ENCODE measurements at regions not wholly inside any gene's neighbourhood (a gene's known extent, or its start where the extent isn't known, plus 50 kb on each side); places are given as distances from the start of the nearest gene placed in this dataset.

DNA sequence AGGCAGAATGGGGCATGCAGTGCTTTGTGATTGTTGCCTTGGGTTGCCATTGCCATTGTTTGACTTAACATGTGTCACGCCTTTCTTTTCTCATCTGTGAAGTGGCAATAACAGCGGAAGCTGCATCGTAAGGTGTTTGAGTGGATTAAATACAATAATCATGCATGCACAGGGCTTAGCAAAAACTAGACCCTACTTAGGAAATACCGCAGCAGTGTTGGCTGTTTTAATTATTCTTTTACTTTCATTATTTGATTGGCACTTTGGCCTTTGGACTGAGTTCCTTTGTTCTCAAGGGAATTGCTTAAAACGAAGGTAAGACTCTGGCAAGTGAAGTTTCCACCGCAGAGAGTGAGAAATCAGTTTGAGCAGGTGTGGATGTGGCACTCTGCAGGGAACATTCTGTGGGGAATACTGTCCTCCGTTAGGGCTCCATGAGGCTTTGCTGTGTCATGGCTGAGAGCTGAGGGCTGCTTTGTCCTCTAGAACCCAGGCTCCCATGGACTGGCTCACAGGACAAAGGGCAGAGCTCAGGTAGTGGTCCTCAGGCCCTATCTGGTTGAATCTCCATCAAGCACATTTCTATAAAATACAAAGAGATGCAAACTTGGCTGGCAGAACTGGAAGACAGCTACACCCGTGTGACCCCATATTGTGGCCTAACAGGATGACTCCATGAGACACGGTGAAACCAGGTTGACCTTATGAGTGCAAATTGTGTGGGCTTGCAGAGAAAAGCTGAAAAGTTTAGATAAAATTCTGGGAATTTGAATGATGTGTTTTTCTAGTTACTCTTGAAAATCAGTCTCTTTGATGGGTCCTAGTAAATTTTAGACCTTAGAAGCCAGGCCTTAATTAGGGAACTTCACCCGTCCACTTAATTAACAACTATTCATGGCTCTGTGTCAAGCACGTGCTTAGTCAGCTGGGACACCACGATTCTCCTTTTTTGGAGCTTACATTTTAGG, 407.2 kb downstream of the KCNRG start:
- peak; percentile 52 for DNase-seq

DNA sequence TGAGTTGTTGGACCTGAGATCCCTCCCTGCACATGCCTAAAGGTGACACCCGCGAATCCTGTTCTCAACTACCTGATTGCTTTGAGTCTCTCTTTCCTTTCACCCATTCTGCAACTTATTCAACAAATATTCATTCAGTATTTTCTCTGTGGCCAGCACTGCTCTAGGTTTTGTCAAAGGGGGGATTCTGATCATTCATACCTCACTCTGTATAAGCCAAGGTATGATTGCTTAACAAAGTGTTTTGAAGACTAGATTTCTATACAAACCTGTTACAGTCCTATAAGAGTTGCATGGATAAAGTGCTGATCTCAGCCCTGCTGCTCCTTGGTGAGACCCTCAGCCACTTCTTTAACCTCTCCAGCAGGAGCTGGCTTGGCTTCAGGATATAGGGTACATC, 409.7 kb downstream of the KCNRG start:
- no peak for DNase-seq

DNA sequence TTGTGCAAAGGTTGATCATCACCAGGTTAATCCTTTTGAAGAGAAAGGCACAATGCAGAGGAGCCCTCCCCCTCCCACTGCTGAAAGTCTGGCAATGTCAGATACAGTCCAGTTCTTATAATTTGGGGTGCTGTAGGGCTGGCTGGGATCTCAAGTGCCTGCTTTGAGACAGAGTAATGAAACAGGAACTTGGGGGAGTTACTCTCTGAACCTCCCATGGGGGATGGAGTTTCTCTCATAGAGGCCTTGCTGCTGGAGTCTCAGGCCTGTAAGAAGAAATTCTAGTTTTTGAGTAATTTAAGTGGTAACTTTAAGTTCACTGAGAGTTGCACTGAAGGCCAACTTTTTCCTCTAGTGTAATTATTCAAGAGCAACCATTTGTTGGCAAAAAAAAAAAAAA, 410.5 kb downstream of the KCNRG start:
- DNase-seq = no peak

DNA sequence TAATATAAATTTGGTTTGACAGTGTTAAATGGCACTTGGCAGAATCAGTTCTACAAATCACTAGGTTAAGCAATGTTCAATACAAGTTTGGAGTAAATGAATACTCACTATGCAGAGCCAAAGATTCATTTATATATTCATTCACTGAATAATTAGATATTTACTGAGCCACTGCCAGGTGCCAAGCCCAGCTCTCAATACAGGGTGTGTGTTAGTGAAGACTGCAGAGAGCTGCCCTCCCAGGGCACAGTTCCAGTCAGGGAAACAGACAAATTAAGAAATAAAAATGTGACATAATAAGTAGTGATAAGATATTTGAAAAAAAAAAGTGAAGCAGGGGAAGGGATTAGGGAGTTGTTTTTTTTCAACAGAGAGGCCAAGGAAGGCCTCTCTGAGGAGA, 411.7 kb downstream of the KCNRG start:
- DNase-seq = no peak

DNA sequence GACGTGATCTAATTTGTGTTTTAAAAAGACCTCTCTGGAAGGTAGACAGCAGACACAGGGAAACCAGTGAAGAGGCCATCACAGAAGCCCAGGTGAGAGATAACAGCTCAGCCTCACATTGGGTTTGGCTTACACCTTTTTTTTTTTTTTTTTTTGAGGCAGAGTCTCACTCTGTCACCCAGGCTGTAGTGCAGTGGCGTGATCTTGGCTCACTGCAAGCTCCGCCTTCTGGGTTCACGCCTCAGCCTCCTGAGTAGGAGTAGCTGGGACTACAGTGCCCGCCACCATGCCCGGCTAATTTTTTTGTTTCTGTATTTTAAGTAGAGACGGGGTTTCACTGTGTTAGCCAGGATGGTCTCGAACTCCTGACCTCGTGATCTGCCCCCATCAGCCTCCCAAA, 412.3 kb downstream of the KCNRG start:
- peak; percentile 66 for DNase-seq

DNA sequence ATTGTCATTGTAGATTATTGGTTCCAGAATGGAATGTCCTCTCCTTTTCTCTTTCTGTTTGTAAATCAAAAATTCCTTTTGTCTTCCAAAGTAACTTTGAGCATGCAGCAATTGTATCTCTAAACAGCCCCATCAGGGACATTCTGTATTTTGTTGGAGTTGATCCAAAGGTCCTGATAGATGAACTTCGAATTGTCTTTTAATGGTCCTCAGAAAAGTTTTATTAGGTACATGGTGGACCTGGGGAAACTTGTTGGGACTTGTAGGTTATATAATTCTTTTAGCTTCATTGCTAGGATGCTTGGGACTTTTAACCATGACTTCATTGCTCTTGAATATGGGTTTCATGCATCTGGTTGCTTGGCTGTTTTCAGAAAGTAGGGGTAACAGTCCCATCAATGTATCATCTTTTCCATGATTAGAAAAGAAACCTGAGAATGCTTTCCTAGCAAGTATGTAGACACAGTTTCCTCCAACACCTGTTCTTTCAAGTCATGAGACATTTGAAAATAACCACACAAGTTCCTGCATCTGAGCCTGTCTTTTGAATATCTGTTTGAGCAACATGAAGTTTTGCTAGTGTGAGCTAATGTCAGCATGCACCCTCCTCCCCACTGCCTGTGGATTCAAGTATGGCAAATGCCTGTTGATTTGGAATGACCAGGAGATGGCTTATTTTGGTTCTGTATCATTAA, 413.1 kb downstream of the KCNRG start:
- DNase-seq = no peak

DNA sequence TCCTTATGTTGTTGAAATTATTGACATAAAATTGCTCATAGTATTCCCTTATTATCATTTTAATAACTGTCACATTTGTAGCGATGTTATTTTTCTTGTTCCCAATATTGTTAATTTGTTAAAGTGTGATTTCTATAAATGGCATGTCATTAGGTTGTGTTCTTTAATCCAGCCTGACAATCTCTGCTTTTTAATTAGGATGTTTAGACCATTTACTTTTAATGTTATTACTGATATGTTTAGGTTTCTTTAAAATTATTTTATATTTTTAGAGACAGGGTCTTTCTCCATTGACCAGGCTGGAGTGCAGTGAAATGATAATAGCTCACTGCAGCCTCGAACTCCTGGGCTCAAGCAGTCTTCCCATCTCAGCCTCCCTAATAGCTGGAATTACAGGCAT, 408.5 kb downstream of the DLEU7 start:
- DNase-seq = no peak

DNA sequence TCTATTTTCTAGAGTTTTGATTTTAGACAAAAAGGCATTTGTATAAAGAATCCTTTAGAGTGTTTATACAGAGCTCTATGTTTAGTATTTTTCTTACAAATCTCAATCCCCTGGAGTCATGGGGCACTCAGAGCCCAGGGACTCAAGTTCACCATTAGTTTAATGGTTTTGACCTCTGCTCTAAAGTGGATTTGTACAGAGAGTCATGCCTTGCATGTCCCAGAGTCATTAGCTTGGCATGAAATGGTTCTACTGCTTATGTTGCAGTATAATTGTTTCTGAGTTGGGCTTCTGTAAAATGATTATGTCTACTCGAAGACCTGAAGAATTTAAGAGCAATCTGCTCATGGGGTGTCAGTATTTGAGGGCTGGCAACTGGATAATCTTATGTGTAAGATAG, 406.2 kb downstream of the DLEU7 start:
- DNase-seq = no peak

DNA sequence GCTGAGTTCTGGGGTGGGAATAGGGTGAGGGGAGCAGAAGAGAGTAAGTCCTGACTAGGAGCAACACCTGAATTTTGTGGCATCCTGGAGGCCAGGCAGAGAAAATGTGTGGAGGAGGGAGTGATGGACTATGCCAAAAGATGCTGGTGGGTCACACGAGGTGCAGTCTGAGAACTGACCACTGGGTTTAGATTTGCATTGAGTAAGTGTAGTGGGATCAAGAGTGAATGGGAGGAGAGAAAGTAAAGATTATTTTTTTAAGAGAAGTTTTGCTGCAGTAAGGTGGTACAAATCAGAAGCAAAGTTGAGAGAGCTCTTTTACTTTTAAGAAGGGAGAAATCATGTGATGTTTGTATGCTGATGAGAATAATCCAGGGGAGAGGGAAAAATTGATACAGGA, 405.1 kb downstream of the DLEU7 start:
- DNase-seq = no peak

DNA sequence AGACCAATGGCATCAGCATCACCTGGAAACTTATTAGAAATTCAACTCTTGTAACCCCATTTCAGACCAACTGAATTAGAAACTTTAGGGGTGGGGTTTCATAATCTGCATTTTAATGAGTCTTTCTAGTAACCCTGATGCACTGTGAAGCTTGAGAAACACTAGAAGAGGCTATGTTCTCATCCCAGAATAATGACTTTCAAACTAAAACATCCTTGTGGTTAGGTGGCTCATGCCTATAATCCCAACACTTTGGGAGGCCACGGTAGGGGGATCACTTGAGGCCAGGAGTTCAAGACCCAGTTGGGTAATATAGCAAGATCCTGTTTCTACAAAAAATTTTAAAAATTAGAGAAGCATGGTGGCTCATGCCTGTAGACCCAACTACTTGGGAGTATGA, 402.4 kb downstream of the DLEU7 start:
- no peak for DNase-seq

DNA sequence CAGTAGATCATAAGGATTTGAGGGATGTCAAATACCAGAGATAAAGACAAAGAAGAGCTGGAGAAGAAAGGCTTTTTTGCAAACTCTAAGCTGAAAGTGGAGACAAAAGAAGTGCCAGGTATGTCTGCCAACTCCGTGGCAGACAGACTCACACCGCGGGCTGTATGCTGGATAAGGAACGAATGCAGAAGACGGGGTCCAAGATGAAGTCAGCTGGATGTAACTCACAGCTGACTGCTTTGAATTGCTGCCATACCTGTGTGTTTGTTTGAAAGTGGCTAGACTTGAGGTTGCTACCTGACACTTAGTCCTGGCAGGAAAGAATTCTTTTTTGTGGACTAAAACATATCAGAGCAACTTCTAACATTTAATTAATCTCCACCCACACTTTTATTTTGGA, 398.8 kb downstream of the DLEU7 start:
- no peak for DNase-seq

DNA sequence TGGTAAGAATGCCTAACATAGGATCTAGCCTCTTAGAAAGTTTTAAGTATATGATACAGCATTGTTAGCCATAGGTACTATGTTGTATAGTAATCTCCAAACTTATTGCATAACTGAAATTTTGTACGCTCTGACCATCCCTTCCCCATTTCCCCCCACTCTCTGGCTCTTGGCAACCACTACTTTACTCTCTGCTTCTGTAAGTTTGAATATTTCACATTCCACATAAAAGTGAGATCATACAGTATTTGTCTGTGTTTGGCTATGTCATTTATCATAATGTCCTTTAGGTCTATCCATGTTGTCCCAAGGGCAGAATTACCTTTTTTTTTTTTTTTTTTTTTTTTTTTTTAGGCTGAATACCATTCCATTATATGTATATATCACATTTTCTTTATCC, 396.9 kb downstream of the DLEU7 start:
- no peak for DNase-seq

DNA sequence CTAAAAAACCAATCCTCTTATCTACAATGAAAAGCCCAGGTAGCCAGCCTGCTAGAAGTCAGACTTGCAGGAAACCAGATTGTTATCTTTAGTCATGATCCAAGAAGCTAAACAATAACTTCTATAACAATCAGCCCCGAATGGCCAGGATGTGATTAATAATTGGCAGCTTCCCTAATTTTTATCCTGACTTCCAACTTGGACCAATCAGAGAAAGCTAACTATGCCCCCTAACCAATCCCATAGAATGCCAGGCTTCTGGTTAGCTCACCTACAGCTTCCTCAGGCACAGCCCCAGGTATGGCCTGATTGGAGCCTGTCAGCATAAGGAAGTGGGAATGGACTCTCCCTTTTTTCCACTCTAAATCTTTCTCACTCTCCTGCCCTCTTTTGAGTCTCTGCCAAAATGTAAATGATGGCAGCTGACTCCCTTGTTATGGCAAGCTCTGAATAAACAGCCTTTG, 394.9 kb downstream of the DLEU7 start:
- DNase-seq = no peak

DNA sequence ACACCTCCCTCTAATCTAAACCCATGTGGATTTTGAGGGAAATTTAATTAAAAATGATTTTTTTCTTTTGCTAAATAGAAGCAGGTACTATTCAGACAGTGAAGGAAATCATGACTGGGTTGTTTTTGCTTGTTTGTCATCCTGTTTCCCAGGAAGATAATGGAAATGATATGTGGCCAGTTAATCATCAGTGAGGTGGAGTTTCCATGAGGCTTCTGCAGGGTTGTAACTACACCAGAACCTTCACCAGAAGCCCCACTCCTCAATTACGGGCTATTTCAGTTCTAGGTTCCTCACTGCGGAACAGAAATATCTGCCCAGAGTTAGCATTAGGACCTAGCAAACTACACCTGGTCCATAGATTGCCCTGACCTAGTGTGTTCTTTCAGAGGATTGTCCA, 394.0 kb downstream of the DLEU7 start:
- no peak for DNase-seq

DNA sequence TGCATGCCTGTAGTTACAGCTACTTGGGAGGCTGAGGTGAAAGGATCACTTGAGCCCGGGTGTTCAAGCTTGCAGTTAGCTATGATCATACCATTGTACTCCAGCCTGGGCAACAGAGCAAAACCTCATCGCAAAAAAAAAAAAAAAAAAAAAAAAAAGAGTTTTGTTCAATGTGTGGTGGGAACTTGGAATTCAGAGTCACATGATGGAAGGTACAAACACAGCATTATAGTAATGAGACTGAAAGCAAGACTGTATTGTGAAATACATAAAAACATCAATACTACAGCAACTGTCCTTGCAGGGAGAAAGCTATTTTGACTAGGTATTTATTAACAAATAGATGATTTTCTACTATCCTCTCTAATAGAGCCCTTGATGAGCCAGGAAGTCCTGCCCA, 393.2 kb downstream of the DLEU7 start:
- DNase-seq = no peak

DNA sequence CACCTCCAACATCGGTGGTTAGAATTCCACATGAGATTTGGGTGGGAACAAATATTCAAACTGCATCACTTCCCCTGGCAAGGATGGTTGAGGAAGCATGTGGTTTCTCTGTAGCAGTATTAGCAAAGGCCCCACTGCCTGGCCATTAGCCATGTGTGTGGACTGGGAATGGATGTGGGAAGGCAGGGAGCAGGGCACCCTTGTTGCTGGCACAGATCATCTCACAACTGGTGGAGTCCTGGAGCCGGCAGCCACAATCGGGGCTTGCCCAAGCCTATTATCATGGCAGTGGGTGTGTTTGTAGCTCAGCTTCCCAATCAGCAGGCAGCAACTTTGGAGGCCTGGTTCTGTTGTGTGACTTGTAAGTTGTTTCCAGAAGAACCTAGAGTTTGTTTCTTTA, 391.9 kb downstream of the DLEU7 start:
- no peak for DNase-seq

DNA sequence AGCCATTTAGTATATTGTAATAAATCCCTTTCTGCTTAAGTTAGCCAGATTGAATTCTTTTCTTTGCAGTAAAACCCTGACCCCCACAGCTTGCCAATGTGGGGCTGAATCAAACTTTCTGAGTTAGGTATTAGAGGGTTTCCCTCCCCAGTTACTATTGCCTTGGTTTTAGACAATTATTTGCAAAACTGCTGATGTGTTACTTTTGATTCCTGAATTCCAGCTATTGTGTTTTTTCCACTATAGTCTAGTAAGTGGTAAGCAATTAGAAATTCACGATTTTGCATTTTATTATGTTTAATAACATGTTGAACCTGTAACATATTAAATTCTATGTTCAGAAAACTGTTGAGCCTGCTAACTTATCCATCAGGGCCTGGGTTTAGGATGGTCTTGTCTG, 391.5 kb downstream of the DLEU7 start:
- DNase-seq = no peak

DNA sequence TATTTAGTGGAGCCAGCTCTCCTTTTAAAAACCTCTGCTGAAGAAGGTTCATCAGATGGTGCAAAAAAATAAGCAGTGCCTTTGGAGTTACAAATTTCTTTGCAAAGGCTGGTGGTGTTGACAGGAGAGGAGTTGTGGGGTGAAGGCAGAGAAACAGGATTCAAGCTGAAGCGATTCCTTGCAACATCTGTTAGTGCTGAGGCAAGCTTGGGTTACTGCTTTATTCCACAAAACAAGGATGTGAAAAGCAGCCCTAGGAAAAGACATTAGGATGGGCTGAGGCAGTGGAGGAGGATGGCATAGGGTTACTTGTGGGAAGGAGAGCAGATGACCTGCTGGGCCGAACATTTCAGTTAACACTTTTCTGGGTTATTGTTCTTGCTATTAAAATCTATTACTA, 390.7 kb downstream of the DLEU7 start:
- no peak for DNase-seq

DNA sequence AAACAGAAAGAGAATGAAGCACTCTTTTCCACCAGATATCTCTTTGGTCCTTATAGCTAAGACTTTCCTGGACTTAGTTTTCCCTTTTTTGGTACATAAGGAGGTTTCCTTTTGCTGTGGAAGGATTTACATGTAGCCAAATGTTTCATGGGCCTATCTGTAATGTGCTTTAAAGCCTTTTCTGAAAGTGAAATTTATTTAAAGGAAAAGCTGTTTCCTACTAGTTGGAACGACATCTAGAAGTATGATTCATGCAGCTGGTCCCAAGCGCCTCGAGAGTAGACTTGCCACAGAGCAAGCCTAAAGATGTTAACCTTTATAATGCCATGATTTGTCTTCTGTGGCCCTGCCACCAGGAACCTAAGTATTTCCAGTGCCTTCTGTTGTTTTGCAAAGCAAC, 390.3 kb downstream of the DLEU7 start:
- DNase-seq = no peak

DNA sequence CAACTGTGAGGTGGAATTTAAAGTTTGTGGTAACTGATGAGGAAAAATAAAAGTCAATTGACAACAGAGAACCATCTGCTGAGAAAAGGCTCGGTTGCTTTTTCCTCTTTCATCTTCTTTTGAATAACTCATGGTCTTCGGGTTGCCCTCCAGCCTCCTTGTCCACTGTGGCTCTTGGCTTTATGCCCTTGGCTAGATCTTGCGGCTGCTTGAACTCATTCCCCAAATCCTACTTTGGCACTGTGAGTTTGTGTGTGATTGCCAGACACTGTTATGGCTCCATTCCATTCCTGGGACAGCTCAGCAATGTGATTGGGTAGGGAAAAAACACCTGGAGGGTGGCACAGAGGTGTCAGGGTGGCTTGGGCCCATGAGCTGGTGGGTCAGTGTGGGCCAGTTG, 387.4 kb downstream of the DLEU7 start:
- DNase-seq = no peak

DNA sequence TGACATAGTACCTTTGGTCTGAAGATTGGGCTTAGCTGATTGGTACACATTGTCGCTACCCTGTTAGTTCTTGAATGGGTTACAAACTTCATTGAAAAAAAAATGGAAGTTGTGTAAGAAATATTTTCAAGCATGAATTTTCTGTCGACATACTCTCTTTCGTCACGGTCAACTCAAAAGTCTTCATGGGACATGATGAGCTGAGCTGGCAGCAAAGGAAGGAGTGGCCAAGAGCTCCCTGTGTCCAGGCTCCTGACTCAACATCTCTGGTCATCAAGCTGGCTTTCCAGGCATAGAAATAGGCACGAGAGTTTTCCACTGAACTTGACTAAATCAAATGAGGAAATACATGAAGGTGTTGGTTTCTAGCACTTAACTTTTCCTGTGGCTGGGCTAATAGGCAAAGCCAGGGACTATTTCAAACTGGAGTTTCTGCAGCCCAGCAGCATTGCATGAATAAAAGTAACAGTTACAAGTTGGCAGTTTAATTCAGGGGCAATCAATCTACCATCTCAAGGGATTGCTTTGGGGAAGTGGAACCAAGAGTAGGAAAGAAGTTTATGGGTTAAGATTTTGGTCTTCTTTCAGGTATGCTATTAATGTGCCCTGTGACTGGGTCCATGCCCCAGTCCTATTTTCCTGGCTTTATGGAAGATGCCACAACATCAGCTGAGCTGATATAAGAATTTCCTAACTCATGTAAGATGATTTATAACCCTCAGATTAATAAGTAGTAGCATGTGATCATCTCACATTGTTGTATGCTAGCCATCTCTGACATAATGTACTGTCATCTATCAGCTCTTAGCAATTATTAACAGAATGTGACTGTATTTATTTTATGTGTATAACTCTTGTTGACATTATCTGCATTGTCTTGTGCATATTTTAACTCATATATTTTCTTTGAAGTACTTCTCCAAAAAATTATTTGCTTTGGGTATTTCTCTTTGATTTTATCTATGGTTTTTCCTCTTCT, 385.8 kb downstream of the DLEU7 start:
- DNase-seq = no peak

DNA sequence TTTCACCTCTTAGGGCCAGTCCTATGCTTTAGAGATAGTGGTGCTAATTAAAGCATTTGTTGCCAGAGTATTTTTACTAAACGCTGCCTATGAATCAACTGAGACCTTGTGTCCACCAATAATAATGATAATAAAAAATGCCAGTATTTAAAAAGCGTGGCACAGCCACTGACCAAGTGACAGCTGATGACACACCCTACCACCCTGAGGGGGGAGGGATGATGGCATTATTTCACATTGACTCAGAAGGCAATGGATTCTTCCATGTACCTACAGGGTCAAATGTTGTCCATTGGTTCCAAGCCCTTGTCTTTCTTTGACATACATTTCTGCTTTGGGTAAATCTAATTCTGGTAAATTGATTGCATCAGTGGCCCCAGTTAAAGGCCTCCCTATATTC, 384.4 kb downstream of the DLEU7 start:
- no peak for DNase-seq

DNA sequence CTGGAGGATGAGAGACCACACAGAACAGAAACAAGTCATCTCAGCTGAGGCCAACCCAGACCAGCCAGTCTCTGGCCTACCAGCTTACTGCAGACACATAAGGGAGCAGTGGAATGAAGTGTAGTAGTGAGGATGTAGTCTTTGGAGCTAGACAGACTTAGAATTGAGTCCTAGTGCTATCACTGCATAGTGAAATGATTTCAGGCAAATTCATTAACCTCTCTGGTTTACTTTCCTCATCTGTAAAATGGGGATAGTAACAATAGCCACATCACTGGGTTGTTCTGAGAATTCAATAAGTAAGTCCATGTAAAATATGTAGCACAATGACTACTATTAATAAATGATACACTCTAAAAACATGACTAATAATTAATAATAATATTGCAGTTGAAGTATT, 383.8 kb downstream of the DLEU7 start:
- DNase-seq = no peak
